ENCODE measurements at regions not wholly inside any gene's neighbourhood (a gene's known extent, or its start where the extent isn't known, plus 50 kb on each side); places are given as distances from the start of the nearest gene placed in this dataset.

GRCh38 chr1:168923521-168924136, 182.9 kb upstream of the ATP1B1 start:
- no peaks in the 10 kb centered on the region for H3K9me3 Mint-ChIP-seq (ENCODE audit: unreplicated experiment)
- H3K27ac Mint-ChIP-seq (ENCODE audit: unreplicated experiment), result no peak overlapping the region
- TF ChIP-seq CTCF (IDR thresholded peaks at IDR 0.05; ENCODE audit: partially characterized antibody, unreplicated experiment), result no peak
- H3K4me1 Mint-ChIP-seq (ENCODE audit: low read depth, unreplicated experiment), result no peaks in the 10 kb centered on the region
- no peak for DNase-seq
- H3K4me3 Mint-ChIP-seq (ENCODE audit: unreplicated experiment), result no peak overlapping the region
- H3K36me3 Mint-ChIP-seq (ENCODE audit: unreplicated experiment), result no peaks in the 10 kb centered on the region
- peaks cover 3% of the 10 kb centered on the region for H3K27me3 Mint-ChIP-seq (ENCODE audit: unreplicated experiment)

GRCh38 chr1:168924976-168925375, 181.5 kb upstream of the ATP1B1 start:
- TF ChIP-seq CTCF (IDR thresholded peaks at IDR 0.05; ENCODE audit: partially characterized antibody, unreplicated experiment), result no peak
- Mint-ChIP-seq H3K4me3 (ENCODE audit: unreplicated experiment) (no peak overlapping the region), H3K4me1 (ENCODE audit: low read depth, unreplicated experiment) (no peaks in the 10 kb centered on the region), H3K27ac (ENCODE audit: unreplicated experiment) (no peak overlapping the region), H3K27me3 (ENCODE audit: unreplicated experiment) (peaks cover 3% of the 10 kb centered on the region), H3K36me3 (ENCODE audit: unreplicated experiment) (no peaks in the 10 kb centered on the region), H3K9me3 (ENCODE audit: unreplicated experiment) (no peaks in the 10 kb centered on the region)
- DNase-seq, result no peak

GRCh38 chr1:168926236-168926635, 180.3 kb upstream of the ATP1B1 start:
- DNase-seq, result no peak
- no peak for TF ChIP-seq CTCF (IDR thresholded peaks at IDR 0.05; ENCODE audit: partially characterized antibody, unreplicated experiment)
- Mint-ChIP-seq H3K4me3 (ENCODE audit: unreplicated experiment) (no peak overlapping the region), H3K27ac (ENCODE audit: unreplicated experiment) (no peak overlapping the region), H3K27me3 (ENCODE audit: unreplicated experiment) (peaks cover 3% of the 10 kb centered on the region), H3K36me3 (ENCODE audit: unreplicated experiment) (no peaks in the 10 kb centered on the region), H3K4me1 (ENCODE audit: low read depth, unreplicated experiment) (no peaks in the 10 kb centered on the region), H3K9me3 (ENCODE audit: unreplicated experiment) (no peaks in the 10 kb centered on the region)

- Mint-ChIP-seq H3K9me3 (ENCODE audit: unreplicated experiment) (no peaks in the 10 kb centered on the region), H3K36me3 (ENCODE audit: unreplicated experiment) (no peaks in the 10 kb centered on the region)
Observed at GRCh38 chr1:168932539-168932938, 174.0 kb upstream of the ATP1B1 start.

More at GRCh38 chr1:168932539-168932938, 174.0 kb upstream of the ATP1B1 start:
- Mint-ChIP-seq H3K4me3 (ENCODE audit: unreplicated experiment) (no peak overlapping the region), H3K27ac (ENCODE audit: unreplicated experiment) (no peak overlapping the region), H3K4me1 (ENCODE audit: low read depth, unreplicated experiment) (no peaks in the 10 kb centered on the region), H3K27me3 (ENCODE audit: unreplicated experiment) (no peaks in the 10 kb centered on the region)
- TF ChIP-seq CTCF (IDR thresholded peaks at IDR 0.05; ENCODE audit: partially characterized antibody, unreplicated experiment), result no peak
- DNase-seq, result no peak

Measured in glutamatergic neuron (in vitro differentiated cells).